Transverse colon (tissue), 4 donors: ENCODE measurements at regions not wholly inside any gene's neighbourhood (a gene's known extent, or its start where the extent isn't known, plus 50 kb on each side); places are given as distances from the start of the nearest gene placed in this dataset.

ENCODE experiments used
- DNase-seq: peaks from one replicate; pipeline ENCODE4 v3.0.0-alpha.2; 2019
- H3K27ac ChIP-seq, 4 donors: fragments of 200-600 bp; sonication (generic); 2 replicates each; pipeline ENCODE4 v1.5.1; 2016 to 2018; ENCODE audit warnings: inconsistent platforms in 4 of 4
- H3K27me3 ChIP-seq: fragments of 200-600 bp; sonication (generic); 2 replicates; pipeline ENCODE4 v1.5.1; 2017; ENCODE audit warnings: inconsistent platforms
- H3K36me3 ChIP-seq, 4 donors: fragments of 200-600 bp; sonication (generic); 2 replicates each; pipeline ENCODE4 v1.5.1; 2017 to 2019; ENCODE audit warnings: inconsistent platforms in 4 of 4
- H3K4me1 ChIP-seq, 4 donors: fragments of 200-600 bp; sonication (generic); 2 replicates each; pipeline ENCODE4 v1.5.1; 2017 to 2020; ENCODE audit warnings: inconsistent platforms in 4 of 4
- H3K4me3 ChIP-seq, 4 donors: fragments of 200-600 bp; sonication (generic); 1 replicate in 1 of 4; 2 replicates in 3 of 4; pipeline versions ENCODE4 v1.5.1 to v1.6.1; 2017 to 2019; ENCODE audit warnings: inconsistent platforms in 4 of 4
- H3K9me3 ChIP-seq, 2 donors: fragments of 200-600 bp; sonication (generic); 2 replicates each; pipeline ENCODE4 v1.5.1; 2017 to 2019; ENCODE audit warnings: inconsistent platforms in 2 of 2
- CTCF ChIP-seq, 5 experiments: fragments of 200-600 bp in 3 of 5; fragments of 450-650 bp in 2 of 5; sonication (generic) in 3 of 5; IDR thresholded peaks; 1 replicate in 2 of 5; 2 replicates in 3 of 5; pipeline ENCODE4 v1.5.1; 2016 to 2017; ENCODE audit warnings: antibody characterized with exemption in 5 of 5, inconsistent platforms in 3 of 5, mild to moderate bottlenecking in 2 of 5, moderate library complexity in 1 of 5
- EP300 ChIP-seq: sonication (generic); formaldehyde crosslinking; IDR thresholded peaks from one replicate; pipeline ENCODE4 v1.6.1; 2017; ENCODE audit warnings: antibody characterized with exemption, low read depth
- POLR2A ChIP-seq: fragments of 450-650 bp; IDR thresholded peaks from one replicate; pipeline ENCODE4 v1.6.1; 2016; ENCODE audit warnings: antibody characterized with exemption, mild to moderate bottlenecking, moderate library complexity
- POLR2AphosphoS5 ChIP-seq, 3 donors: sonication (generic); formaldehyde crosslinking; IDR thresholded peaks; one replicate each; pipeline ENCODE4 v1.6.1; 2016; ENCODE audit warnings: antibody characterized with exemption in 3 of 3
- WGBS, 2 donors: methylation state at CpG; one replicate each; pipeline ENCODE4 v1.1.5; 2018; ENCODE audit warnings: low coverage in 1 of 2; 5-methylcytosine and 5-hydroxymethylcytosine counted together
- in situ Hi-C, 4 donors: fragments of 200-750 bp; cut with MboI; loops; one replicate each; pipeline versions ENCODE4 v1.15.0 to v1.15.1; 2017; ENCODE audit warnings: low sequenced_read_pairs in 3 of 4, low pct_ligation_motif_present in 1 of 4, low pct_unique_long_range_greater_than_20kb in 1 of 4
- intact Hi-C: fragments of 100-400 bp; cut with DNase I; formaldehyde crosslinking; loops from one replicate; pipeline ENCODE4 v1.15.1; 2023; ENCODE audit warnings: low total_unique reads

GRCh38 chr9:561427-561826 lies 280.1 kb upstream of the DMRT1 start:
- intact Hi-C loops (no loop called here), in situ Hi-C loops (no loop called here)
- H3K36me3 ChIP-seq: no peaks in the 10 kb centered on the region
- H3K4me1 ChIP-seq: peaks cover 0 to 11% (median 2%) of the 10 kb centered on the region in 4 donors
- no peaks in the 10 kb centered on the region for H3K27me3 ChIP-seq
- TF ChIP-seq POLR2A: no peak
- no peak for TF ChIP-seq POLR2AphosphoS5 (IDR thresholded peaks at IDR 0.05)
- no peak for TF ChIP-seq EP300
- no peak for TF ChIP-seq CTCF (IDR thresholded peaks at IDR 0.05)
- no peaks in the 10 kb centered on the region for H3K9me3 ChIP-seq
- no peak overlapping the region for H3K4me3 ChIP-seq
- no peak for DNase-seq
- 55% methylated on average over 1 of the region's 1 CpG; no CpG with 5 or more reads in 1 of the 2 donors for WGBS, 2 donors
- H3K27ac ChIP-seq: no peak overlapping the region

- intact Hi-C loops (no loop called here), in situ Hi-C loops (no loop called here)
- Histone ChIP-seq H3K9me3 (no peaks in the 10 kb centered on the region), H3K36me3 (no peaks in the 10 kb centered on the region), H3K4me3 (peak overlapping the region in 1 of 4 donors; percentile 5), H3K4me1 (peaks cover 0 to 20% (median 5%) of the 10 kb centered on the region in 4 donors), H3K27me3 (no peaks in the 10 kb centered on the region), H3K27ac (peak overlapping the region; percentile 10 to 76 (median 66))
- TF ChIP-seq CTCF (IDR thresholded peaks at IDR 0.05): no peak
- TF ChIP-seq POLR2AphosphoS5 (IDR thresholded peaks at IDR 0.05): no peak
- TF ChIP-seq POLR2A: no peak
- no peak for TF ChIP-seq EP300
- 44 to 72% methylated on average over 1 of the region's 1 CpG for WGBS, 2 donors
- no peak for DNase-seq
These were observed 278.3 kb upstream of the DMRT1 start for GRCh38 chr9:563200-563599.

GRCh38 chr9:565528-565927 lies 276.0 kb upstream of the DMRT1 start:
- 68 to 88% methylated on average over 3 to 6 of the region's 6 CpGs for WGBS, 2 donors
- intact Hi-C loops (no loop called here), in situ Hi-C loops (no loop called here)
- no peak overlapping the region for H3K27ac ChIP-seq
- peaks cover 0 to 31% (median 6%) of the 10 kb centered on the region in 4 donors for H3K4me1 ChIP-seq
- no peak for TF ChIP-seq POLR2A
- no peak for TF ChIP-seq EP300
- TF ChIP-seq POLR2AphosphoS5 (IDR thresholded peaks at IDR 0.05): no peak
- TF ChIP-seq CTCF (IDR thresholded peaks at IDR 0.05): no peak
- no peak overlapping the region for H3K4me3 ChIP-seq
- H3K36me3 ChIP-seq: no peaks in the 10 kb centered on the region
- no peaks in the 10 kb centered on the region for H3K27me3 ChIP-seq
- H3K9me3 ChIP-seq: no peaks in the 10 kb centered on the region
- DNase-seq: no peak

GRCh38 chr9:567128-567746 lies 274.3 kb upstream of the DMRT1 start:
- 65% methylated on average over 4 of the region's 4 CpGs for WGBS, 2 donors
- Histone ChIP-seq H3K27me3 (no peaks in the 10 kb centered on the region), H3K36me3 (no peaks in the 10 kb centered on the region), H3K4me1 (peaks cover 4 to 42% (median 17%) of the 10 kb centered on the region in 4 donors), H3K27ac (peak overlapping the region; percentile 46 to 64 (median 61)), H3K9me3 (no peaks in the 10 kb centered on the region), H3K4me3 (no peak overlapping the region)
- in situ Hi-C loops (no loop called here), intact Hi-C loops (no loop called here)
- DNase-seq: no peak
- no peak for TF ChIP-seq EP300
- TF ChIP-seq POLR2AphosphoS5 (IDR thresholded peaks at IDR 0.05): no peak
- no peak for TF ChIP-seq CTCF (IDR thresholded peaks at IDR 0.05)
- TF ChIP-seq POLR2A: no peak
